ENCODE measurements at regions not wholly inside any gene's neighbourhood (a gene's known extent, or its start where the extent isn't known, plus 50 kb on each side); places are given as distances from the start of the nearest gene placed in this dataset.

DNA sequence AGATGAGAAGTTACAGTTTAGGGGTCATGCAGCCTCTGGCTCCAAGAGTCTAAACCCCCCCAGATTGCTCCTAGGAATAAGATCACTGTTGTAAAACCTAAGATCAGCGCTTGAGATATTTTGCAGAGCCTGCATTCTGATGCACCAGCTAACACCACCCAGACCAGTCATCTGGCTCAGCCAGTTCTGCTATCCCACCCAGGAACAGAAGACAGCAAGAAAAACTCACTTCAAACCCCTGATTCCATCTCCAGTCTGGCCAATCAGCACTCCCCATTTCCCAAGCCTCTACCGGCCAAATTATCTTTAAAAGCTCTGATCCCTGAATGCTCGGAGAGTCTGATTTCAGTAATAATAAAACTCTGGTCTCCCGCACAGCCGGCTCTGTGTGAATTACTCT, 158.6 kb downstream of the ZNF664 start:
- no peak overlapping the region for H3K23ac ChIP-seq (ENCODE audit: insufficient read length)
- H3K14ac ChIP-seq (ENCODE audit: insufficient read length): no peak overlapping the region
- no peak overlapping the region for H4K91ac ChIP-seq (replicated peaks; ENCODE audit: insufficient read length, low read length)
- no peak overlapping the region for H3K27ac ChIP-seq (ENCODE audit: low read depth, low read length)
- no peak overlapping the region for H3K56ac ChIP-seq (replicated peaks; ENCODE audit: insufficient read length, low read depth, low read length)
- peak overlapping the region; percentile 93; the same call in 1 of the 2 replicates for H2BK20ac ChIP-seq (ENCODE audit: low read length)
- no peak overlapping the region for H3K4me3 ChIP-seq (ENCODE audit: extremely low read depth in 1 of 4, insufficient read depth in 2 of 4, low read depth in 3 of 4, low read length in 4 of 4)
- H2BK15ac ChIP-seq (ENCODE audit: low read length): no peak overlapping the region
- DNase-seq (ENCODE audit: low read depth in 1 of 2, low spot score in 2 of 2): no peak
- peak overlapping the region; percentile 68; the same call in 1 of the 2 replicates for H2BK12ac ChIP-seq (ENCODE audit: low read depth, low read length)
- H4K5ac ChIP-seq (ENCODE audit: insufficient read length, low read depth, low read length): peak overlapping the region; percentile 18
- whole genome bisulfite sequencing, 2 experiments (ENCODE audit: extremely low coverage in 1 of 2, insufficient coverage in 1 of 2, insufficient read length in 1 of 2, insufficient replicate concordance in 2 of 2, low coverage in 1 of 2, low lambda C conversion rate in 2 of 2, missing lambda C conversion rate in 1 of 2): 50% methylated on average over 5 of the region's 5 CpGs; no CpG with 5 or more reads in 1 of the 2 experiments
- no peaks in the 10 kb centered on the region; a peak in 1 of 7 replicates for H3K27me3 ChIP-seq (replicated peaks in 1 of 4; ENCODE audit: control insufficient read depth in 3 of 4, extremely low read depth in 1 of 4, insufficient read depth in 3 of 4, low read length in 3 of 4)
- no peaks in the 10 kb centered on the region for H3K9me3 ChIP-seq (ENCODE audit: insufficient read depth in 2 of 2, low read depth in 1 of 2, low read length in 1 of 2)
- ChIA-PET POLR2A (ENCODE audit: partially characterized antibody) (interaction anchor here (1.0 to 4.3 kb wide), 5 partner anchors 9 to 25 kb away, joined by 3 to 32 read pairs (median 6); no protein-coding TSS in a partner anchor), CTCF (ENCODE audit: partially characterized antibody) (interaction anchor here (0.6 to 1.8 kb wide), 6 partner anchors 12 to 101 kb away, joined by 3 to 8 read pairs (median 3); no protein-coding TSS in a partner anchor)
- no peaks in the 10 kb centered on the region for H3K36me3 ChIP-seq (ENCODE audit: control insufficient read depth in 2 of 4, insufficient read depth in 4 of 4, low read length in 3 of 4)
- H2AK5ac ChIP-seq (ENCODE audit: low read depth, low read length): no peak overlapping the region
- no peaks in the 10 kb centered on the region for H3K23me2 ChIP-seq (ENCODE audit: low read depth, low read length)
- peaks cover 3 to 14% (median 8%) of the 10 kb centered on the region in 4 experiments; a peak in 6 of 7 replicates for H3K4me1 ChIP-seq (replicated peaks in 1 of 4; ENCODE audit: control insufficient read depth in 3 of 4, insufficient read depth in 4 of 4, low read length in 3 of 4)
- peak overlapping the region; percentile 3 for H2BK120ac ChIP-seq (replicated peaks; ENCODE audit: low read depth, low read length)
- no peak overlapping the region for H3K9ac ChIP-seq (replicated peaks in 1 of 4; ENCODE audit: extremely low read depth in 1 of 4, low read depth in 3 of 4, low read length in 3 of 4)
- no peak for FAIRE-seq
- H2AFZ ChIP-seq (ENCODE audit: low read length): no peak overlapping the region
- H4K20me1 ChIP-seq (replicated peaks in 1 of 2; ENCODE audit: control insufficient read depth in 1 of 2, insufficient read depth in 2 of 2, low read length in 2 of 2): no peaks in the 10 kb centered on the region
- no peaks in the 10 kb centered on the region for H3K79me2 ChIP-seq (ENCODE audit: control insufficient read depth in 1 of 2, insufficient read depth in 2 of 2, low read length in 2 of 2)
- H3K4me2 ChIP-seq (ENCODE audit: insufficient read depth in 1 of 2, low read depth in 2 of 2, low read length in 2 of 2): peak overlapping the region in 1 of 2 experiments; percentile 53; a peak in 2 of 4 replicates
- peak overlapping the region; percentile 86; the same call in 1 of the 2 replicates for H2BK5ac ChIP-seq (ENCODE audit: low read depth, low read length)
- H3K4ac ChIP-seq (replicated peaks; ENCODE audit: insufficient read length, low read depth, low read length): no peak overlapping the region
- peak overlapping the region; percentile 10; the same call in 1 of the 2 replicates for H3K18ac ChIP-seq (ENCODE audit: extremely low read depth, low read length)
- no peaks in the 10 kb centered on the region for H3K79me1 ChIP-seq (ENCODE audit: low read depth, low read length)
- no peak overlapping the region for H4K8ac ChIP-seq (ENCODE audit: extremely low read depth, insufficient read depth, low read length)
- TF ChIP-seq SIN3A (conservative IDR thresholded peaks at IDR 0.05 in 1 of 2, IDR thresholded peaks at IDR 0.05 in 1 of 2; ENCODE audit: low read depth in 1 of 2, low read length in 2 of 2) (no peak), NRF1 (IDR thresholded peaks at IDR 0.05; ENCODE audit: low read depth, low read length) (no peak), RXRA (IDR thresholded peaks at IDR 0.05; ENCODE audit: insufficient read depth, low read depth, low read length) (no peak), CTBP2 (IDR thresholded peaks at IDR 0.05; ENCODE audit: borderline replicate concordance, insufficient read depth, insufficient read length, low read length) (no peak), YY1 (IDR thresholded peaks at IDR 0.05; ENCODE audit: low read depth, low read length) (no peak), HDAC6 (IDR thresholded peaks at IDR 0.05; ENCODE audit: low read depth, low read length) (no peak), GTF2F1 (IDR thresholded peaks at IDR 0.05; ENCODE audit: borderline replicate concordance, low read depth, low read length) (no peak), PHF8 (conservative IDR thresholded peaks at IDR 0.05; ENCODE audit: low read depth, low read length) (no peak), TBP (IDR thresholded peaks at IDR 0.05; ENCODE audit: low read depth, low read length) (no peak), CREB1 (IDR thresholded peaks at IDR 0.05) (no peak), E2F6 (IDR thresholded peaks at IDR 0.05) (no peak), BACH1 (IDR thresholded peaks at IDR 0.05; ENCODE audit: low read length) (no peak), SP1 (IDR thresholded peaks at IDR 0.05; ENCODE audit: low read depth, low read length) (no peak), ZNF274 (IDR thresholded peaks at IDR 0.05; ENCODE audit: borderline replicate concordance, extremely low read depth, low read length) (no peak)
